WTC11 (cell line): ENCODE measurements at regions not wholly inside any gene's neighbourhood (a gene's known extent, or its start where the extent isn't known, plus 50 kb on each side); places are given as distances from the start of the nearest gene placed in this dataset.

Experiments used
- ATAC-seq: fragments of 200-7000 bp; cut with Tn5 transposase; 2 replicates; pipeline ENCODE4 v1.10.0; 2021; ENCODE audit warnings: mild to moderate bottlenecking, moderate library complexity
- CTCF ChIA-PET: fragments of 300-600 bp; sonication (Branson Sonifier 250); formaldehyde crosslinking; loops from one replicate; lab custom pipeline; 2021; ENCODE audit warnings: antibody characterized with exemption; lab: Charles Lee
- POLR2A ChIA-PET: fragments of 350-600 bp; sonication (Branson Sonifier 250); formaldehyde crosslinking; loops from one replicate; lab custom pipeline; 2021; ENCODE audit warnings: antibody characterized with exemption; lab: Charles Lee
- DNase-seq: peaks from one replicate; pipeline ENCODE4 v3.0.0; 2021; ENCODE audit warnings: low spot score
- H3K27ac Mint-ChIP-seq: 2 replicates; pipeline ENCODE4 v1.8.0; 2021; ENCODE audit warnings: mixed read lengths
- H3K27me3 Mint-ChIP-seq: 2 replicates; pipeline ENCODE4 v1.8.0; 2021; ENCODE audit warnings: low read depth, mild to moderate bottlenecking, moderate library complexity, mixed read lengths
- H3K36me3 Mint-ChIP-seq: 2 replicates; pipeline ENCODE4 v1.8.0; 2021; ENCODE audit warnings: mixed read lengths
- H3K4me1 Mint-ChIP-seq: 2 replicates; pipeline ENCODE4 v1.8.0; 2022; ENCODE audit warnings: mixed read lengths
- H3K4me3 Mint-ChIP-seq: 2 replicates; pipeline ENCODE4 v1.8.0; 2021; ENCODE audit warnings: mild to moderate bottlenecking, moderate library complexity, mixed read lengths
- H3K9me3 Mint-ChIP-seq: 2 replicates; pipeline ENCODE4 v1.8.0; 2021; ENCODE audit warnings: mixed read lengths
- AFF4 ChIP-seq: sonication (generic); formaldehyde crosslinking; IDR thresholded peaks from 2 replicates; pipeline ENCODE4 v1.8.1; 2023; ENCODE audit warnings: mild to moderate bottlenecking, missing genetic modification reagents, borderline replicate concordance
- AR ChIP-seq: fragments of 250-450 bp; sonication (Bioruptor Pico); IDR thresholded peaks from 2 replicates; pipeline ENCODE4 v1.9.0; 2021; ENCODE audit warnings: mild to moderate bottlenecking
- ATF1 ChIP-seq: sonication (generic); formaldehyde crosslinking; IDR thresholded peaks from 2 replicates; pipeline ENCODE4 v1.8.1; 2023; ENCODE audit warnings: mild to moderate bottlenecking, moderate library complexity, missing genetic modification reagents
- ATF2 ChIP-seq: sonication (generic); formaldehyde crosslinking; IDR thresholded peaks from 2 replicates; pipeline ENCODE4 v1.8.1; 2022; ENCODE audit warnings: low read depth, missing genetic modification reagents, borderline replicate concordance
- ATF3 ChIP-seq: sonication (generic); formaldehyde crosslinking; conservative IDR thresholded peaks from 2 replicates; pipeline ENCODE4 v1.8.1; 2022; ENCODE audit warnings: mild to moderate bottlenecking, missing genetic modification reagents
- ATF6 ChIP-seq: sonication (generic); formaldehyde crosslinking; IDR thresholded peaks from 2 replicates; pipeline ENCODE4 v1.8.1; 2023; ENCODE audit warnings: mild to moderate bottlenecking, missing genetic modification reagents
- CDX4 ChIP-seq: fragments of 250-450 bp; sonication (Bioruptor Pico); IDR thresholded peaks from 2 replicates; pipeline ENCODE4 v1.9.0; 2021; ENCODE audit warnings: moderate library complexity, mild to moderate bottlenecking, inconsistent platforms, borderline replicate concordance
- ESRRA ChIP-seq: sonication (generic); formaldehyde crosslinking; IDR thresholded peaks from 2 replicates; pipeline ENCODE4 v1.8.1; 2022; ENCODE audit warnings: mild to moderate bottlenecking, missing genetic modification reagents, borderline replicate concordance
- NFE2L1 ChIP-seq: sonication (generic); formaldehyde crosslinking; IDR thresholded peaks from 2 replicates; pipeline ENCODE4 v1.8.1; 2023; ENCODE audit warnings: missing genetic modification reagents
- PRRX2 ChIP-seq: fragments of 250-450 bp; sonication (Bioruptor Pico); IDR thresholded peaks from 2 replicates; pipeline ENCODE4 v1.8.0; 2021; ENCODE audit warnings: mild to moderate bottlenecking
- RELA ChIP-seq: sonication (generic); formaldehyde crosslinking; IDR thresholded peaks from 2 replicates; pipeline ENCODE4 v1.8.1; 2022; ENCODE audit warnings: missing genetic modification reagents, mild to moderate bottlenecking, borderline replicate concordance
- SP1 ChIP-seq: sonication (generic); formaldehyde crosslinking; conservative IDR thresholded peaks from 2 replicates; pipeline ENCODE4 v1.8.1; 2022; ENCODE audit warnings: missing genetic modification reagents
- ZMAT4 ChIP-seq: fragments of 250-450 bp; sonication (Bioruptor Pico); IDR thresholded peaks from 2 replicates; pipeline ENCODE4 v1.9.0; 2021; ENCODE audit warnings: mild to moderate bottlenecking
- ZNF121 ChIP-seq: sonication (generic); formaldehyde crosslinking; IDR thresholded peaks from 2 replicates; pipeline ENCODE4 v1.8.0; 2023; ENCODE audit warnings: missing genetic modification reagents
- ZNF425 ChIP-seq: fragments of 250-450 bp; sonication (Bioruptor Pico); conservative IDR thresholded peaks from 2 replicates; pipeline ENCODE4 v1.9.0; 2021; ENCODE audit warnings: mild to moderate bottlenecking

GRCh38 chr3:148205977-148206376 lies 491.7 kb upstream of the AGTR1 start (continued):
- TF ChIP-seq AR (CRISPR knock-in tag) (no peak), AFF4 (CRISPR knock-in tag) (no peak), ATF3 (CRISPR knock-in tag) (no peak), ATF2 (no peak), ATF6 (CRISPR knock-in tag) (no peak), SP1 (no peak), ESRRA (CRISPR knock-in tag) (no peak)

GRCh38 chr3:148206446-148206845 lies 491.3 kb upstream of the AGTR1 start:
- ChIA-PET CTCF (no interaction called here), POLR2A (no interaction called here)
- H3K36me3 Mint-ChIP-seq = no peaks in the 10 kb centered on the region
- no peak for ATAC-seq
- H3K4me3 Mint-ChIP-seq = no peak overlapping the region
- no peaks in the 10 kb centered on the region for H3K27me3 Mint-ChIP-seq
- peaks cover 21% of the 10 kb centered on the region for H3K4me1 Mint-ChIP-seq
- H3K27ac Mint-ChIP-seq = no peak overlapping the region
- no peak for DNase-seq
- no peaks in the 10 kb centered on the region for H3K9me3 Mint-ChIP-seq
- TF ChIP-seq ATF1 (no peak), RELA (CRISPR knock-in tag) (no peak), NFE2L1 (CRISPR knock-in tag) (no peak), CDX4 (CRISPR knock-in tag) (no peak), ZNF121 (no peak), ATF6 (CRISPR knock-in tag) (no peak), AFF4 (CRISPR knock-in tag) (no peak), ZMAT4 (CRISPR knock-in tag) (no peak), ZNF425 (CRISPR knock-in tag) (no peak), PRRX2 (CRISPR knock-in tag) (no peak)
